NCI-H2196 (cell line): ENCODE measurements at regions not wholly inside any gene's neighbourhood (a gene's known extent, or its start where the extent isn't known, plus 50 kb on each side); places are given as distances from the start of the nearest gene placed in this dataset.

ENCODE experiments used
- DNase-seq: peaks from one replicate; lab custom pipeline; 2025; ENCODE audit not compliant: unreplicated experiment; lab: John Stamatoyannopoulos, UW

GRCh38 chr3:150040097-150040496 lies 69.4 kb upstream of the PFN2 start:
- DNase-seq, result no peak

GRCh38 chr3:150038830-150039229 lies 68.1 kb upstream of the PFN2 start:
- DNase-seq, result no peak

GRCh38 chr3:150036780-150037179 lies 66.1 kb upstream of the PFN2 start:
- no peak for DNase-seq

GRCh38 chr3:150035910-150036612 lies 65.4 kb upstream of the PFN2 start:
- DNase-seq, result no peak

GRCh38 chr3:150035301-150035779 lies 64.6 kb upstream of the PFN2 start:
- no peak for DNase-seq

- no peak for DNase-seq
These were observed 63.0 kb upstream of the PFN2 start for GRCh38 chr3:150033721-150034120.

- no peak for DNase-seq
These were observed 60.1 kb upstream of the PFN2 start for GRCh38 chr3:150030841-150031240.

- DNase-seq, result no peak
These were observed 52.5 kb upstream of the PFN2 start for GRCh38 chr3:150023239-150023636.

GRCh38 chr3:150022381-150023238 lies 51.9 kb upstream of the PFN2 start:
- no peak for DNase-seq

- DNase-seq, result no peak
These were observed 49.8 kb upstream of the PFN2 start for GRCh38 chr3:150020527-150020926.
